A673 (cell line): ENCODE measurements at regions not wholly inside any gene's neighbourhood (a gene's known extent, or its start where the extent isn't known, plus 50 kb on each side); places are given as distances from the start of the nearest gene placed in this dataset.

Experiments
- BruUV-seq: library from RNA; stranded (reverse); fragments of 400-500 nt; replicated peaks from 2 replicates; lab custom pipeline; 2021; lab: Mats Ljungman, UMichigan
- CTCF ChIA-PET: fragments of 300-600 bp; sonication (Branson Sonifier 250); formaldehyde crosslinking; loops from one replicate; lab custom pipeline; 2022; ENCODE audit warnings: antibody characterized with exemption; lab: Charles Lee
- POLR2A ChIA-PET: fragments of 300-600 bp; sonication (Branson Sonifier 250); formaldehyde crosslinking; loops from one replicate; lab custom pipeline; 2022; ENCODE audit warnings: antibody characterized with exemption; ENCODE audit not compliant: low non-redundant PET; lab: Charles Lee
- DNase-seq: peaks from one replicate; pipeline ENCODE4 v3.0.0-alpha.2; 2015; ENCODE audit warnings: low spot score
- H3K27ac ChIP-seq: fragments of 200-600 bp; sonication (generic); 2 replicates; pipeline ENCODE4 v1.5.1; 2016; ENCODE audit warnings: mixed run types, low read depth, mild to moderate bottlenecking, mixed read lengths, antibody characterized with exemption, low read length; ENCODE audit not compliant: poor library complexity, severe bottlenecking
- H3K27me3 ChIP-seq: fragments of 200-600 bp; sonication (generic); replicated peaks from 2 replicates; pipeline ENCODE4 v1.6.1; 2017; ENCODE audit warnings: mixed run types, low read depth, mild to moderate bottlenecking, mixed read lengths, antibody characterized with exemption, low read length; ENCODE audit not compliant: insufficient read depth, poor library complexity
- H3K36me3 ChIP-seq: fragments of 200-600 bp; sonication (generic); 2 replicates; pipeline ENCODE4 v1.6.1; 2016; ENCODE audit warnings: mixed run types, mild to moderate bottlenecking, mixed read lengths, antibody characterized with exemption, low read length; ENCODE audit not compliant: insufficient read depth, poor library complexity, severe bottlenecking
- H3K4me1 ChIP-seq: fragments of 200-600 bp; sonication (generic); 2 replicates; pipeline ENCODE4 v1.6.1; 2017; ENCODE audit warnings: mixed run types, mild to moderate bottlenecking, mixed read lengths, antibody characterized with exemption, low read length; ENCODE audit not compliant: insufficient read depth, poor library complexity, severe bottlenecking
- H3K4me3 ChIP-seq: fragments of 200-600 bp; sonication (generic); 2 replicates; pipeline ENCODE4 v1.5.1; 2016; ENCODE audit warnings: low read depth, mixed run types, mild to moderate bottlenecking, mixed read lengths, low read length; ENCODE audit not compliant: poor library complexity, severe bottlenecking
- H3K9me3 ChIP-seq: fragments of 200-600 bp; sonication (generic); 2 replicates; pipeline ENCODE4 v1.6.1; 2016; ENCODE audit warnings: mixed run types, low read depth, mild to moderate bottlenecking, mixed read lengths, antibody characterized with exemption, low read length; ENCODE audit not compliant: poor library complexity, severe bottlenecking
- CTCF ChIP-seq: fragments of 300-800, 200-600 bp; sonication (generic); conservative IDR thresholded peaks from 2 replicates; pipeline ENCODE4 v1.5.1; 2017; ENCODE audit warnings: low read depth, mild to moderate bottlenecking, antibody characterized with exemption, low read length, moderate library complexity, mixed read lengths
- EZH2 ChIP-seq: fragments of 200-600 bp; sonication (generic); IDR thresholded peaks from 2 replicates; pipeline ENCODE4 v1.6.1; 2017; ENCODE audit warnings: borderline replicate concordance, low read depth, mild to moderate bottlenecking, mixed read lengths, antibody characterized with exemption, low read length; ENCODE audit not compliant: poor library complexity, severe bottlenecking
- intact Hi-C: fragments of 100-400 bp; cut with micrococcal nuclease; formaldehyde crosslinking; loops from one replicate; pipeline ENCODE4 v1.10.0; 2022; ENCODE audit not compliant: unreplicated experiment

GRCh38 chr5:164721116-164721515, 1215.7 kb downstream of the MAT2B start:
- no peaks in the 10 kb centered on the region for H3K4me1 ChIP-seq
- no peaks in the 10 kb centered on the region for H3K9me3 ChIP-seq
- H3K27ac ChIP-seq: no peak overlapping the region
- CTCF ChIA-PET: no interaction called here
- POLR2A ChIA-PET: no interaction called here
- TF ChIP-seq CTCF: no peak
- no peak for TF ChIP-seq EZH2
- H3K27me3 ChIP-seq: no peaks in the 10 kb centered on the region
- no peak for DNase-seq
- BruUV-seq: no TSS peak
- H3K36me3 ChIP-seq: no peaks in the 10 kb centered on the region
- no peak overlapping the region for H3K4me3 ChIP-seq
- intact Hi-C loops: no loop called here

DNA sequence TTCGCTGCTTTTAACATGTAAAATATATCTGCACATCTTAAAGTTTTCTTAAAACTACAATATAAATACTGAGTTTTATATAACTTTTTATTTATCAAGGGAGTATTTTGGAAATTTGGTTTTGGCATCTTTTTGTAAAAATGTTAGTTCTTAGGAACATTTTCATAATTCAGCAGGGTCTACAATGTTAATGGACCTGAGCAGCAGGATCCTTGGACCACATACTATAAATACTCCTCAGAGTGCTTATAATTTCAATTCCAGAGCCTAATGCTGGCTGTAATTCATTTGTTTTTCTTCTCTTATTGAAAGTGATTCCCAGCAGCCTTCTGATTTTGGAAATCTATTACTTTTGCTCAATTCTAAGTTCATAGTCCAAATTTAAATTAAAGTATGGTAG, 1216.2 kb downstream of the MAT2B start:
- intact Hi-C loops: no loop called here
- CTCF ChIA-PET: no interaction called here
- DNase-seq: no peak
- Histone ChIP-seq H3K27me3 (no peaks in the 10 kb centered on the region), H3K4me1 (no peaks in the 10 kb centered on the region), H3K36me3 (no peaks in the 10 kb centered on the region), H3K27ac (no peak overlapping the region), H3K4me3 (no peak overlapping the region), H3K9me3 (no peaks in the 10 kb centered on the region)
- POLR2A ChIA-PET: no interaction called here
- no peak for TF ChIP-seq CTCF
- TF ChIP-seq EZH2: no peak
- BruUV-seq: no TSS peak

- no peak for DNase-seq
- BruUV-seq: no TSS peak
- CTCF ChIA-PET: no interaction called here
Observed at GRCh38 chr5:164722702-164723101, 1217.3 kb downstream of the MAT2B start.

More at GRCh38 chr5:164722702-164723101, 1217.3 kb downstream of the MAT2B start:
- Histone ChIP-seq H3K9me3 (no peaks in the 10 kb centered on the region), H3K36me3 (no peaks in the 10 kb centered on the region), H3K27me3 (no peaks in the 10 kb centered on the region), H3K27ac (no peak overlapping the region), H3K4me1 (no peaks in the 10 kb centered on the region), H3K4me3 (no peak overlapping the region)
- POLR2A ChIA-PET: no interaction called here
- intact Hi-C loops: no loop called here
- TF ChIP-seq EZH2 (no peak), CTCF (no peak)
